Smooth muscle cell (in vitro differentiated cells): ENCODE measurements at regions not wholly inside any gene's neighbourhood (a gene's known extent, or its start where the extent isn't known, plus 50 kb on each side); places are given as distances from the start of the nearest gene placed in this dataset.

ENCODE experiments used
- DNase-seq: peaks from one replicate; lab custom pipeline; 2025; ENCODE audit not compliant: unreplicated experiment; lab: John Stamatoyannopoulos, UW
- H2AFZ ChIP-seq: fragments of 200-600 bp; sonication (generic); 2 replicates; pipeline ENCODE4 v1.6.0; 2016; ENCODE audit warnings: antibody characterized with exemption, low read depth, mild to moderate bottlenecking
- H3F3A ChIP-seq: fragments of 200-600 bp; sonication (generic); 2 replicates; pipeline ENCODE4 v1.6.0; 2017; ENCODE audit warnings: antibody characterized with exemption, low read depth
- H3K27ac ChIP-seq: fragments of 200-600 bp; sonication (generic); 2 replicates; pipeline ENCODE4 v1.5.1; 2016; ENCODE audit warnings: low read depth, mild to moderate bottlenecking
- H3K27me3 ChIP-seq: fragments of 200-600 bp; sonication (generic); 2 replicates; pipeline ENCODE4 v1.6.1; 2016; ENCODE audit warnings: low read depth, mild to moderate bottlenecking
- H3K36me3 ChIP-seq: fragments of 200-600 bp; sonication (generic); 2 replicates; pipeline ENCODE4 v1.5.1; 2016; ENCODE audit warnings: low read depth
- H3K4me1 ChIP-seq: fragments of 200-600 bp; sonication (generic); 2 replicates; pipeline ENCODE4 v1.5.1; 2016; ENCODE audit warnings: low read depth
- H3K4me2 ChIP-seq: fragments of 200-600 bp; sonication (generic); 2 replicates; pipeline ENCODE4 v1.6.0; 2016; ENCODE audit warnings: mild to moderate bottlenecking
- H3K4me3 ChIP-seq: fragments of 200-600 bp; sonication (generic); 2 replicates; pipeline ENCODE4 v1.5.1; 2016; ENCODE audit warnings: mild to moderate bottlenecking
- H3K79me2 ChIP-seq: fragments of 200-600 bp; sonication (generic); 2 replicates; pipeline ENCODE4 v1.6.0; 2016; ENCODE audit warnings: low read depth, mild to moderate bottlenecking
- H3K9ac ChIP-seq: fragments of 200-600 bp; sonication (generic); 2 replicates; pipeline ENCODE4 v1.6.0; 2016; ENCODE audit warnings: low read depth
- H3K9me3 ChIP-seq: fragments of 200-600 bp; sonication (generic); replicated peaks from 2 replicates; pipeline ENCODE4 v1.5.1; 2016; ENCODE audit warnings: low read depth
- H4K20me1 ChIP-seq: fragments of 200-600 bp; sonication (generic); 2 replicates; pipeline ENCODE4 v1.6.0; 2016; ENCODE audit warnings: low read depth
- WGBS: methylation state at CpG from one replicate; pipeline ENCODE4 v1.1.7; 2016; ENCODE audit warnings: low lambda C conversion rate; 5-methylcytosine and 5-hydroxymethylcytosine counted together
- TF ChIP-seq, protein P1 (sequence below): fragments of 200-600 bp; sonication (generic); IDR thresholded peaks from 2 replicates; pipeline ENCODE4 v1.5.1; 2017; ENCODE audit warnings: borderline replicate concordance, mild to moderate bottlenecking, antibody characterized with exemption; ENCODE audit not compliant: insufficient read depth, poor library complexity, severe bottlenecking

DNA sequence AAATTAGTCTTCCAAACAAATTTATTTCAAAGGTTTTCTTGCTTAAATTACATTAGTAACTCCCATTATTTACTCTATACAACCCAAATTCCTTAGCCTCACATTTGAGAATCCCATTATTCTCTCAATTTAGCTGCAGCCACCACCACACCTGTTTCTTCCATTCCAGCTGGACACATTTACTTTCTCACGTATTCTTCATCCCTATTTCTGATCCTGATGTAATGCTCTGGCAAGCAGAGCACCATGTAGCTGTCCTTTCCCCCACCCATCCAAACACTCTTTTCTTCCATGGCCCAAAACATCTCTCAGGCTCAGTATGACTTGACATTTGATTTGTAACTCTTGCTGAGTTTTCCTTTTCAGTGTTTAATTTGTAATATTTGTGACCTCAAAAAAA, 240.2 kb upstream of the CLEC14A start:
- Histone ChIP-seq H3K27ac (no peak overlapping the region), H3K9me3 (no peaks in the 10 kb centered on the region), H3K4me2 (no peak overlapping the region), H3K36me3 (no peaks in the 10 kb centered on the region), H2AFZ (no peak overlapping the region), H3K9ac (no peak overlapping the region), H3K27me3 (no peaks in the 10 kb centered on the region), H3K4me1 (no peaks in the 10 kb centered on the region), H4K20me1 (no peaks in the 10 kb centered on the region), H3K79me2 (no peaks in the 10 kb centered on the region), H3F3A (no peaks in the 10 kb centered on the region), H3K4me3 (no peak overlapping the region)
- TF ChIP-seq, protein P1, sequence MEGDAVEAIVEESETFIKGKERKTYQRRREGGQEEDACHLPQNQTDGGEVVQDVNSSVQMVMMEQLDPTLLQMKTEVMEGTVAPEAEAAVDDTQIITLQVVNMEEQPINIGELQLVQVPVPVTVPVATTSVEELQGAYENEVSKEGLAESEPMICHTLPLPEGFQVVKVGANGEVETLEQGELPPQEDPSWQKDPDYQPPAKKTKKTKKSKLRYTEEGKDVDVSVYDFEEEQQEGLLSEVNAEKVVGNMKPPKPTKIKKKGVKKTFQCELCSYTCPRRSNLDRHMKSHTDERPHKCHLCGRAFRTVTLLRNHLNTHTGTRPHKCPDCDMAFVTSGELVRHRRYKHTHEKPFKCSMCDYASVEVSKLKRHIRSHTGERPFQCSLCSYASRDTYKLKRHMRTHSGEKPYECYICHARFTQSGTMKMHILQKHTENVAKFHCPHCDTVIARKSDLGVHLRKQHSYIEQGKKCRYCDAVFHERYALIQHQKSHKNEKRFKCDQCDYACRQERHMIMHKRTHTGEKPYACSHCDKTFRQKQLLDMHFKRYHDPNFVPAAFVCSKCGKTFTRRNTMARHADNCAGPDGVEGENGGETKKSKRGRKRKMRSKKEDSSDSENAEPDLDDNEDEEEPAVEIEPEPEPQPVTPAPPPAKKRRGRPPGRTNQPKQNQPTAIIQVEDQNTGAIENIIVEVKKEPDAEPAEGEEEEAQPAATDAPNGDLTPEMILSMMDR = no peak
- 90% methylated on average over 1 of the region's 1 CpG for WGBS
- no peak for DNase-seq

- no peaks in the 10 kb centered on the region for H4K20me1 ChIP-seq
Measured at GRCh38 chr14:38490273-38490672, 234.4 kb upstream of the CLEC14A start.

DNA sequence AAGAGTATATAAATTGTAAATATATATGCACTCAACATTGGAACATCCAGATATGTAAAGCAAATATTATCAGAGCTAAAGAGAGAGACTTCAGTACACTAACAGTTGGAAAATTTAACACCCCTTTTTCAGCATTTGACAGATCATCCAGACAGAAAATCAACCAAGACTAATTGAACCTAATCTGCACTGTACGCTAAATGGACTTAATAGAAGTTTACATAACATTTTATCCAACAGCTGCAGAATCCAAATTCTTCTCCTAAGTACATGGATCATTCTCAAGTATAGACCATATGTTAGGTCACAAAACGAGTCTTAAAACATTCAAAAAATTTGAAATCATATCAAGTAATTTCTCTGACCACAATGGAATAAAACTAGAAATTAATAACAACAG, 229.1 kb upstream of the CLEC14A start:
- no peak for DNase-seq
- no peak overlapping the region for H3K4me3 ChIP-seq
- no peak overlapping the region for H3K27ac ChIP-seq
- H3K27me3 ChIP-seq = no peaks in the 10 kb centered on the region
- H3K9ac ChIP-seq = no peak overlapping the region
- H3K4me1 ChIP-seq = no peaks in the 10 kb centered on the region
- H3K4me2 ChIP-seq = no peak overlapping the region
- H3K36me3 ChIP-seq = no peaks in the 10 kb centered on the region
- H4K20me1 ChIP-seq = no peaks in the 10 kb centered on the region
- H2AFZ ChIP-seq = no peak overlapping the region
- TF ChIP-seq, protein P1 = no peak
- no peaks in the 10 kb centered on the region for H3K9me3 ChIP-seq
- WGBS = 83% methylated on average over 2 of the region's 2 CpGs
- H3F3A ChIP-seq = no peaks in the 10 kb centered on the region
- no peaks in the 10 kb centered on the region for H3K79me2 ChIP-seq

More at GRCh38 chr14:38490273-38490672, 234.4 kb upstream of the CLEC14A start:
- TF ChIP-seq, protein P1 = no peak
- no peak for DNase-seq
- H3K4me2 ChIP-seq = no peak overlapping the region
- no peaks in the 10 kb centered on the region for H3F3A ChIP-seq
- H3K4me1 ChIP-seq = no peaks in the 10 kb centered on the region
- no peaks in the 10 kb centered on the region for H3K27me3 ChIP-seq
- H3K9ac ChIP-seq = no peak overlapping the region
- H3K9me3 ChIP-seq = no peaks in the 10 kb centered on the region
- H2AFZ ChIP-seq = no peak overlapping the region
- no peak overlapping the region for H3K27ac ChIP-seq
- no peaks in the 10 kb centered on the region for H3K36me3 ChIP-seq
- H3K79me2 ChIP-seq = no peaks in the 10 kb centered on the region
- H3K4me3 ChIP-seq = no peak overlapping the region

GRCh38 chr14:38481952-38482678, 226.2 kb upstream of the CLEC14A start:
- DNase-seq = no peak
- Histone ChIP-seq H3F3A (no peaks in the 10 kb centered on the region), H3K79me2 (no peaks in the 10 kb centered on the region), H3K9me3 (peaks cover 7% of the 10 kb centered on the region), H3K9ac (no peak overlapping the region), H3K4me3 (no peak overlapping the region), H3K27ac (no peak overlapping the region), H3K4me1 (no peaks in the 10 kb centered on the region), H4K20me1 (no peaks in the 10 kb centered on the region), H3K27me3 (no peaks in the 10 kb centered on the region), H2AFZ (no peak overlapping the region), H3K4me2 (no peak overlapping the region), H3K36me3 (no peaks in the 10 kb centered on the region)
- TF ChIP-seq, protein P1 = no peak
- 90% methylated on average over 2 of the region's 2 CpGs for WGBS
